Trophoblast cell (in vitro differentiated cells and primary cell): ENCODE measurements at regions not wholly inside any gene's neighbourhood (a gene's known extent, or its start where the extent isn't known, plus 50 kb on each side); places are given as distances from the start of the nearest gene placed in this dataset.

ENCODE experiments used
- DNase-seq, 2 donors: peaks; one replicate each; pipeline ENCODE4 v3.0.0-alpha.2; 2016
- H2AFZ ChIP-seq: 2 replicates; pipeline ENCODE4 v1.6.1; 2013; ENCODE audit warnings: low read length, moderate library complexity, mild to moderate bottlenecking; ENCODE audit not compliant: insufficient read depth, poor library complexity
- H2AK5ac ChIP-seq: 2 replicates; pipeline ENCODE4 v1.6.1; 2013; ENCODE audit warnings: mild to moderate bottlenecking, low read length
- H2BK120ac ChIP-seq: 2 replicates; pipeline ENCODE4 v1.6.1; 2013; ENCODE audit warnings: low read length, mild to moderate bottlenecking, moderate library complexity; ENCODE audit not compliant: insufficient read depth, poor library complexity
- H2BK12ac ChIP-seq: 2 replicates; pipeline ENCODE4 v1.6.1; 2013; ENCODE audit warnings: mild to moderate bottlenecking, low read length, moderate library complexity
- H2BK5ac ChIP-seq: 2 replicates; pipeline ENCODE4 v1.6.1; 2013; ENCODE audit warnings: low read length, low read depth, moderate library complexity, mild to moderate bottlenecking; ENCODE audit not compliant: poor library complexity
- H3K14ac ChIP-seq: 2 replicates; pipeline ENCODE4 v1.6.1; 2013; ENCODE audit warnings: mild to moderate bottlenecking, low read length
- H3K18ac ChIP-seq: 2 replicates; pipeline ENCODE4 v1.6.1; 2013; ENCODE audit warnings: mild to moderate bottlenecking, low read length
- H3K23ac ChIP-seq: 2 replicates; pipeline ENCODE4 v1.6.1; 2013; ENCODE audit warnings: low read length
- H3K27ac ChIP-seq: 2 replicates; pipeline ENCODE4 v1.5.1; 2013; ENCODE audit warnings: low read depth, mild to moderate bottlenecking, inconsistent platforms, low read length, moderate library complexity
- H3K27me3 ChIP-seq: 2 replicates; pipeline ENCODE4 v1.6.1; 2013; ENCODE audit warnings: inconsistent platforms, mild to moderate bottlenecking, low read length, moderate library complexity; ENCODE audit not compliant: insufficient read depth
- H3K36me3 ChIP-seq, 2 experiments: 1 replicate in 1 of 2; 2 replicates in 1 of 2; pipeline ENCODE4 v1.6.1; 2013; ENCODE audit warnings: low read length in 2 of 2, mild to moderate bottlenecking in 2 of 2, moderate library complexity in 1 of 2; ENCODE audit not compliant: insufficient read depth in 2 of 2, control insufficient read depth in 1 of 2
- H3K4ac ChIP-seq: 2 replicates; pipeline ENCODE4 v1.6.1; 2013; ENCODE audit warnings: low read depth, mild to moderate bottlenecking, low read length, moderate library complexity
- H3K4me1 ChIP-seq, 2 experiments: 1 replicate in 1 of 2; 2 replicates in 1 of 2; pipeline ENCODE4 v1.6.1; 2013; ENCODE audit warnings: low read length in 2 of 2, mild to moderate bottlenecking in 2 of 2, moderate library complexity in 1 of 2; ENCODE audit not compliant: insufficient read depth in 2 of 2, control insufficient read depth in 1 of 2
- H3K4me2 ChIP-seq: 2 replicates; pipeline ENCODE4 v1.6.1; 2013; ENCODE audit warnings: inconsistent platforms, mild to moderate bottlenecking, low read length, moderate library complexity
- H3K4me3 ChIP-seq: 2 replicates; pipeline ENCODE4 v1.5.1; 2013; ENCODE audit warnings: mild to moderate bottlenecking, low read depth, low read length, inconsistent platforms
- H3K79me1 ChIP-seq: one replicate; pipeline ENCODE4 v1.6.1; 2013; ENCODE audit warnings: low read length
- H3K79me2 ChIP-seq: 2 replicates; pipeline ENCODE4 v1.6.1; 2013; ENCODE audit warnings: low read length, mild to moderate bottlenecking; ENCODE audit not compliant: control insufficient read depth, insufficient read depth, poor library complexity
- H3K9ac ChIP-seq: 2 replicates; pipeline ENCODE4 v1.6.1; 2013; ENCODE audit warnings: mild to moderate bottlenecking, low read length
- H3K9me3 ChIP-seq: 2 replicates; pipeline ENCODE4 v1.6.1; 2013; ENCODE audit warnings: low read depth, mild to moderate bottlenecking, control low read depth, inconsistent platforms, low read length; ENCODE audit not compliant: insufficient read depth
- H4K12ac ChIP-seq: 2 replicates; pipeline ENCODE4 v1.6.1; 2013; ENCODE audit warnings: low read depth, mild to moderate bottlenecking, low read length, moderate library complexity
- H4K8ac ChIP-seq: 2 replicates; pipeline ENCODE4 v1.6.1; 2013; ENCODE audit warnings: low read depth, mild to moderate bottlenecking, low read length, moderate library complexity
- H4K91ac ChIP-seq: one replicate; pipeline ENCODE4 v1.6.1; 2013; ENCODE audit warnings: low read depth, mild to moderate bottlenecking, low read length, moderate library complexity
- WGBS: extraction: QIAGEN DNeasy Blood & Tissue Kit; methylation state at CpG from one replicate; pipeline ENCODE4 v1.1.7; 2013; ENCODE audit warnings: missing lambda C conversion rate; ENCODE audit not compliant: insufficient read length, insufficient coverage; ENCODE audit errors: extremely low coverage; 5-methylcytosine and 5-hydroxymethylcytosine counted together

DNA sequence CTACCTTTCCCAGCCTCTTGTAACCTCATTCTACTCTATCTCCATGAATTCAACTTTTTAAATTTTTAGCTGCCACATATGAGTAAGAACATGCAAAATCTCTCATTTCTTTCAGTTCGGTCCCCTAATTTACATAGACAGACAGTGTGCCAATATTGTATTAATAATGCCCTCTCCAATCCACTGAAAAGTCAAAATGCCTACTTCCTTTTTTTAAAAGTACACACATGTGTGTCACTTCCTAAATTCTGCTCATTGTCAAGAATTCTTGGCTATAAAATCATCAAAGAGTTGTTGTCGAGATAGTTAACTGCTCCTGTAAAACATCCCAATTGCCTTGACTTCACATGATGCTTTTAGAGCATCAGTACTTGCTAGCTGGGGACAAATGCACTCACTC lies 84.2 kb upstream of the IL12A start:
- Histone ChIP-seq H3K27ac (no peak overlapping the region), H2AFZ (no peak overlapping the region), H4K91ac (no peak overlapping the region), H3K4ac (no peak overlapping the region), H3K79me1 (no peaks in the 10 kb centered on the region), H2BK12ac (no peak overlapping the region), H4K8ac (no peak overlapping the region), H2BK5ac (no peak overlapping the region), H3K4me1 (peaks cover 0 to 2% of the 10 kb centered on the region in 2 experiments), H3K23ac (no peak overlapping the region), H3K9ac (no peak overlapping the region), H3K4me3 (no peak overlapping the region), H2BK120ac (no peak overlapping the region), H3K18ac (no peak overlapping the region), H3K36me3 (no peaks in the 10 kb centered on the region), H2AK5ac (no peak overlapping the region), H3K9me3 (no peaks in the 10 kb centered on the region), H3K4me2 (no peak overlapping the region), H3K14ac (no peak overlapping the region), H3K27me3 (no peaks in the 10 kb centered on the region), H3K79me2 (no peaks in the 10 kb centered on the region), H4K12ac (no peak overlapping the region)
- no CpG with 5 or more reads among the region's 2 CpGs for WGBS
- no peak for DNase-seq

DNA sequence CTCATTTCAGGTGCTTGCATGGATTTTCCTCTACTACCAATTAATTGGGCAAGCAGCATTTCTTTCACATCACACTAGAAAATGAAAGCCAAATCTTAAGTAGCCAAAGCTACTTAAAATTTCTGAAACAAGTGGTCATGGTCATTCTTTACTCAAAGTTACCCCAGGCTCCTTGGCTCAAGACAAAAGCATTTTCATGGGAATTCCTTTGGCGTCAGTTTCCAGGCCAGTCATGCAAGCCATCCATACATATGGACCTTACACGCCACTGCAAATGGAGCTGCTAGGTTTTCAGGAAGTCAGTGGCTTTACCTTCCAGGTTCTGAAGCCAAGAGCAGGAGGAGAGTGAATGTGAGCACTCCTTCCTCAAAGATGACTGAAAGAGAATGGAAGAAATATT lies 83.7 kb upstream of the IL12A start:
- Histone ChIP-seq H3K9me3 (no peaks in the 10 kb centered on the region), H2BK120ac (no peak overlapping the region), H3K4me2 (no peak overlapping the region), H3K36me3 (no peaks in the 10 kb centered on the region), H2BK5ac (no peak overlapping the region), H3K79me1 (no peaks in the 10 kb centered on the region), H2AK5ac (no peak overlapping the region), H3K4me1 (peaks cover 0 to 2% of the 10 kb centered on the region in 2 experiments), H4K8ac (no peak overlapping the region), H3K27me3 (no peaks in the 10 kb centered on the region), H3K23ac (no peak overlapping the region), H3K9ac (no peak overlapping the region), H3K14ac (no peak overlapping the region), H3K18ac (no peak overlapping the region), H3K79me2 (no peaks in the 10 kb centered on the region), H3K4me3 (no peak overlapping the region), H2BK12ac (no peak overlapping the region), H4K91ac (no peak overlapping the region), H4K12ac (no peak overlapping the region), H2AFZ (no peak overlapping the region), H3K4ac (no peak overlapping the region), H3K27ac (no peak overlapping the region)
- no CpG with 5 or more reads among the region's 2 CpGs for WGBS
- DNase-seq: peak; percentile 15 to 41

GRCh38 chr3:159907828-159908227 lies 80.8 kb upstream of the IL12A start:
- WGBS: no CpG with 5 or more reads among the region's 1 CpG
- H3K4ac ChIP-seq: no peak overlapping the region

DNA sequence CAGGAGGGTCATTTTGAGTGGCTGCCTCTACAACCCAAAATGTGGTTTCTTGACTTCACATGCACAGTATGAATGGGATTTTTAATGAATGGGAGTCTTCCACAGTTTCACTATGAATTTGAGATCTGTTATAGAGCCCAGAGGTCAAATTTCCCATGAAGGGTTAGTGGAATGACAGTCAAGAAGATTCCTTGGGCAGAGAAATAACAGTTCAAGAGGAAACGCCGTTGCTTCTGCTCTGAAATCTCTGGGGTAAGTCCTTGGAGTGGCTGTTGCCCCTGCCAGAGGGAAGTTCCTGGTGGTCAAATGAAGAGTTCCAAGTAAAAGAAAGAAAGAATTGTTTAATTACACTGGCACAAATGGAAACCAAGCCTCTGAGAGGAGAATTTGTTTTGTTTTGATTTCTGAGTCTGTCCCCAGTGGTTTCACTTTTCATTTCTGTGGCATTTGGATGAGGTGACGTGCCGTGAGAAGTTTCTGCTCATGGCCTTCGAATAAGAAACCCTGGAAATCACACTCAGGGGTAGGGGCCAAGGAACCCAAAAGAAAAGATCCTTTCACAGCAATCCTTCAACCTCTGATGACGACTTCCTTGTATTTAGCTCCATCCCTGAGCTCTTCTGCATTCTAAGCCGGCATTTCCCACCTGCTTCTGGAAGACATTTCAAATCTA lies 77.5 kb upstream of the IL12A start:
- Histone ChIP-seq H3K79me2 (no peaks in the 10 kb centered on the region), H3K4me3 (no peak overlapping the region), H3K4me1 (peaks cover 10 to 12% of the 10 kb centered on the region in 2 experiments), H3K36me3 (no peaks in the 10 kb centered on the region), H2BK5ac (no peak overlapping the region), H3K4ac (no peak overlapping the region), H3K9ac (no peak overlapping the region), H3K79me1 (peaks cover 2% of the 10 kb centered on the region), H4K8ac (no peak overlapping the region), H2AFZ (no peak overlapping the region), H2BK12ac (no peak overlapping the region), H3K18ac (no peak overlapping the region), H3K23ac (no peak overlapping the region), H4K12ac (no peak overlapping the region), H3K14ac (no peak overlapping the region), H2AK5ac (no peak overlapping the region), H3K9me3 (no peaks in the 10 kb centered on the region), H4K91ac (no peak overlapping the region), H3K27ac (no peak overlapping the region), H3K27me3 (no peaks in the 10 kb centered on the region), H2BK120ac (no peak overlapping the region), H3K4me2 (no peak overlapping the region)
- WGBS: no CpG with 5 or more reads among the region's 7 CpGs
- no peak for DNase-seq

More at GRCh38 chr3:159907828-159908227, 80.8 kb upstream of the IL12A start:
- no peak overlapping the region for H2AK5ac ChIP-seq
- no peaks in the 10 kb centered on the region for H3K79me1 ChIP-seq
- H4K12ac ChIP-seq: no peak overlapping the region
- H3K9me3 ChIP-seq: no peaks in the 10 kb centered on the region
- H3K36me3 ChIP-seq: no peaks in the 10 kb centered on the region
- H3K4me2 ChIP-seq: no peak overlapping the region
- no peaks in the 10 kb centered on the region for H3K27me3 ChIP-seq
- no peak overlapping the region for H2BK5ac ChIP-seq
- H4K91ac ChIP-seq: no peak overlapping the region
- no peak for DNase-seq
- H2BK12ac ChIP-seq: no peak overlapping the region
- H3K18ac ChIP-seq: no peak overlapping the region
- H3K23ac ChIP-seq: no peak overlapping the region
- H3K4me3 ChIP-seq: no peak overlapping the region
- no peaks in the 10 kb centered on the region for H3K79me2 ChIP-seq
- no peak overlapping the region for H2AFZ ChIP-seq
- no peak overlapping the region for H3K27ac ChIP-seq
- H4K8ac ChIP-seq: no peak overlapping the region
- H2BK120ac ChIP-seq: no peak overlapping the region
- no peak overlapping the region for H3K9ac ChIP-seq
- no peak overlapping the region for H3K14ac ChIP-seq
- H3K4me1 ChIP-seq: peaks cover 0 to 2% of the 10 kb centered on the region in 2 experiments
